Activated CD8-positive, alpha-beta memory T cell treated with anti-CD3 and anti-CD28 coated beads, Interleukin-2, amount 50 U/mL, for 4 hours (primary cell): ENCODE measurements at regions not wholly inside any gene's neighbourhood (a gene's known extent, or its start where the extent isn't known, plus 50 kb on each side); places are given as distances from the start of the nearest gene placed in this dataset.
"Not testable (repeated sequence)": the region's sequence is repeated elsewhere in the genome, so short reads cannot be mapped to it uniquely, and the experiment has no call there.

ENCODE experiments used
- DNase-seq: peaks from one replicate; pipeline ENCODE4 v3.0.0-alpha.2; 2020

GRCh38 chr7:94277236-94277635 lies 117.5 kb upstream of the COL1A2 start:
- no peak for DNase-seq

- no peak for DNase-seq
Measured at GRCh38 chr7:94280851-94281250, 113.8 kb upstream of the COL1A2 start.

DNA sequence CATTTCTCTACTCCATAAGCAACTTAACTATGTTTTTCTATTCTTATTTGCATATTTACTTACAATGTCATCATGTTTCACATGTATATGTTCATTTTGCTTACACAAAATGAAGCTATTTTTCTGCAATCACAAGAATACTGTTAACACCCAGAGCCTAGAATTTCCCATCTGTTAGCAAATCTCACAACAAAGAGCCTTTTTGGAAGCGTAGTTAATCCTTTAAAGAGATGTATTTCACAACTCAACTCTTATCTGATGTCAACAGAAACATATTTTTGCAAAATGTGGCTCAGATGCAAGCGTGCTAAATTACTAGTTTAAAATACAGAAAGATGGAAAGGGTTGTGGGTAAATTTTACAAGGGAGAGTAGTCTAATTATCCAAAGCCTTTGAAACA lies 110.6 kb upstream of the COL1A2 start:
- DNase-seq = no peak

DNA sequence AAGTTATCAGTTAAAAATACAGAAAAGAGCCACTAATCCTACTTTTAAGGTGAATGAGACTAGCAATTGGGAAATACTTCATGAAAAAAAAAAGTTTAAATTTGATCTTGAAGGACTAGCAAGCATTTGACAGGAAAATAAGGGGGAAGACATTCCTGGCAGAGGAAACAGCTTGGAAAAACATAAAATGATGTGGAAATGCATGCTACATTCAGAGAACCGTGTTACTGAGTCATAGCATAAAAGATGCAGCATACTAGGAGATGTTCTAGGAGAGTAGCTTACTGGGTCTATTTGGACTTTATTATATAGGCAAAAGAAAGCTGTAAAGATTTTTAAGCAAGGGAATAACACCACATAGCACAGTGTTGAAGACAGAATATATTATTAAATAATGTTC lies 108.6 kb upstream of the COL1A2 start:
- no peak for DNase-seq

DNA sequence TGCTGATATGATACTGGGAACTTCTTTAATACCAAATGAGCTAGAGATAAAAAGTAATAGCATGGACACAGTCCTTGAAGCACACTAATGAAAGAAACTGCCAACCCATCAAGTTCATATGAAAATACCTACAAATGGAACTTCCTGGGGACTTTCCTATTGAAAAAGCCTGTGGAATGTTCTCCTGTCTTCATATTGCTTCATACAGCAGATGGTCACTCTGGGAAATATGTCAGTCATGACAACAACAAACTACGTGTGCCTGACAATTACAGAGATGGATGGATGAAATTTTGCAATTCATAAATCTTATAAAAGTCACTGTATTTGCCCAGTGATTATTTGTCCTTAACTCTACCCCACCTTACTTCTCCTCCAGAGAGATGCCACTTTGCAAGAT lies 106.6 kb upstream of the COL1A2 start:
- DNase-seq = no peak

DNA sequence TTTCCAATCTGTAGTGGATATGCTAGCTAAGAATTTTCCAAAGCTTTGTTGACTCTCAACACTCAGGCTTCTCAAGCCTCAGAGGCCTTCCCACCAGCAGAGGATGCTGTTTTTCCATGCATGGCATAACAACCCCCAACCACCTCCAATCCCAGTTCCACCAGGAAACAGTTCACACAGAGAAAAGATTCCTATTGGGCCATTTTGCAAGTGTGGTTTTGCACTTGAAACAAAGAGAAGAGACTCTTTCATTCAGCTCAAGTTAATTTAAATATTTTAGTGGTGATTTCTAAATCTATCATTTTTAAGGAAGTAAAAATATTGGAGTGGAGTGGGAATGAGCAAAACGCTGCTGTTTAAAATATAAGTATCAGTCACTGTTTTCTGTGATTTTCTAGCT lies 105.6 kb upstream of the COL1A2 start:
- DNase-seq = no peak

GRCh38 chr7:94294471-94295131 lies 100.1 kb upstream of the COL1A2 start:
- DNase-seq = no peak

DNA sequence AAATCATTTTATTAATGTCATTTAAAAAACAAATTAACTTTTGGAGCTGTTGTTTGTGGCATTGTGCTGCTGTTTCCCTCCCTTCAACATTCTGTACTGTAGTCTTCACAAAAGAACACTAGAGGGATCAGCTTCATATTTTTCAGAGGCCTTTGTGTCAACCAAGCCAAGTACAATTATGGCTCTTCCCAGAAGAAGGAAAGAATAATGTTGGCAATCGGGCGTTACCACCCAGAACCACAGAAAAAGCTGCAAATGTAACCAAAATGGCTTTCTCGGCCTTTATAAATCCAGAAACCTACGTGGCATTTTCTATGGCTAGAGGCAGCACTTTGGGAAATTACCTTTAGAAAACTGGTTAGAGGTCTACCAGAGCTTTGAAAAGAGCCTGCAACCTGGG lies 98.8 kb upstream of the COL1A2 start:
- no peak for DNase-seq

DNA sequence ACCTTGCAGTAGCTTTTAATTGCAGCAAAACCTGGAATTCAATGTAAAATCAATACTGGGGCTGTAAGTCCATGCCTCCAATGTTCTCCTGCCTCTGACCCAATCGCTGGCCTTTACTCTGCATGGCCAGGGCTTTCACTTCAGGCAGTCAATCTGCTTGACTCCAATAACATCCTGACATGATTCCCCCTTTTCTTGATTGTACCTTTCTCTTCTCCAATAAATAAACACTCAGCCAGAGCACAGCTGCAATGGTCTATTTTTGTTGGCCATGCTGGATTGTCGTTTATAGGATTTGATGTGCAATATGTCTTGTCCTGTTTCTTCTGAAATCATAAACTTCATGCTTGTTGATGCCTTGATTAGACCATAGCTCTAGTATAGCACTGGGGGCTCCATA lies 97.8 kb upstream of the COL1A2 start:
- DNase-seq = no peak

GRCh38 chr7:94297397-94297838 lies 97.3 kb upstream of the COL1A2 start:
- DNase-seq = no peak

GRCh38 chr7:94298943-94299342 lies 95.8 kb upstream of the COL1A2 start:
- DNase-seq = no peak

- DNase-seq = no peak
Measured at GRCh38 chr7:94300176-94300835, 94.4 kb upstream of the COL1A2 start.

DNA sequence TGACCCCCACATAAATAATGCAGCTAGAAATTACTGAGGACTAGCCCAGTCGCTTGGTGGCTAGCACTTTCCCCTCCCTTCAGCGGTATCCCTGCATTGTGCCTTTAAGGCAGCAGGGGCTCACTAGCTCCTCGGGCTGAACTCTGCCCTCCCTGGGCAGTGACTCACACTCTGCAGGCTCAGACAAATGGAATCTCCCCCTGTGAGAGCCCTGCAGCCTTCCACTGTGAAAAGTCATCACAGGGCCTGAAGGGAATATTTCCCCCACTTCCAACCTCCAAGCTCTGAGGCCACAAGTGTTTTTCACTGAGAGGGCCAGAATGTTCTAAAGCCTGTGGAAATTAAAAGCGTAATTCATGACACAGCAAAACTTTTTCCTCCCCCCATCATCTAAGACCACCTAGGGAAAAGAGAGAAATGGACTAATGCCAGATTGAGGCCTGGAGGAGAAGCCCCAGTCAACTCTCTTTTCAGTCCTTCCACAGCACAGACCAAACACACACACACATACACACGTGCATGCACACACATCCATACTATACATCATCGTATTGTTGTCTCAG lies 93.6 kb upstream of the COL1A2 start:
- DNase-seq = no peak

DNA sequence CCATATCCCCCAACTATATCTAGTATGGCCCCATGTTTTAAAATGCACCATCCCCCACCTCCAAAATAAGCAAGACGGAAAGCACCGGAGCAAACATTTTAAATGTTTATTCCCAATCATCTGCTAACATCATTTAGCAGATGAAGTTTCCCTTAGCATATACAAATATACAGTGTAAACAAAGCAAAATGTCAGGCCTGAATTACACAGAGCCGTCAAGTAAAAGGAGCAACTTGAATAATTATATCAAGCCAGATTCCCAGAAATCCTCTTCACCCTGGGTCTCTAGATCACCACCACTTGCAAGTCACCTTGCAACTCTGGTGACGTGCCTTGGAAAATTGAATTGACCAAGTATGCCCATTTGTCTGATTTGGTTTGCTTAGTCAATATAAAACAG lies 91.6 kb upstream of the COL1A2 start:
- no peak for DNase-seq

DNA sequence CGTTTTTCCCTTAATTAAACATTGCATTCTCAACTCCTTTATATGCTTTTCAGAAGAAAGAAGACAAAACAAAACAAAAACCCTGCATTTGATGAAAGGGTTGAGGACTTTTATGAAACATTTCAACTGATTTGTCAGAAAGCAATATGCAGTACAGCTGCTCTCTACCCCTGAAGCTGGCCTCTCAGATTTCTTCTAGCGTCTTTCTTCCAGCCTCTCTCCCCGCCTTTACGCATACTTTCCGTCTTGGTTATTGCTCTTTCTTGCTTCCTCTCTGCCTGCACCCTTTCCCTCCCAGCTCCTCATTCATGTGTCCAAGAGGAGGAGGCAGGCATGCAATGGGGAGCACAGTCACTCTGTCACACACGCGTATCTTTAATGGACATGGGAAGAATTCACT lies 91.0 kb upstream of the COL1A2 start:
- DNase-seq = no peak

- no peak for DNase-seq
Measured at GRCh38 chr7:94304878-94305277, 89.8 kb upstream of the COL1A2 start.

DNA sequence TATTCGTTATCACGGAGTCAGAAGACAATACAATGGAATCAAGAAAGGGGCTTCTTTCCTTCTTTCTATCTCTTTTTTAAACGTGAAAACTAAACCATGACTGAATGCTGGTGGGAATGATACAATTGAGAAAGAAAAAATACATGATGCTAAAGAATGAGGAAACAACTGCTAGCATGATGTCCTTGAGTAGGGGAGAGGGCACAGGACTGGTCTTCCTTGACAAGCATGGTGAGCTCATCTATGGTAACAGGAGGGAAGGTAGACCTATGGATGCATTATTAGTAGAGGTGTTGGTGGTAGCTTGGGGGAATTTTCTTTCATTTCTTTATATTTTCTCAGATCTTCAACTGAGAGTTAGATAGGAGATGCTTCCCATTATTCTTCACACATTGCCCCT lies 88.9 kb upstream of the COL1A2 start:
- DNase-seq = no peak

- DNase-seq = no peak
Measured at GRCh38 chr7:94307399-94308048, 87.2 kb upstream of the COL1A2 start.

- no peak for DNase-seq
Measured at GRCh38 chr7:94311515-94311914, 83.2 kb upstream of the COL1A2 start.

- no peak for DNase-seq
Measured at GRCh38 chr7:94313926-94314325, 80.8 kb upstream of the COL1A2 start.

DNA sequence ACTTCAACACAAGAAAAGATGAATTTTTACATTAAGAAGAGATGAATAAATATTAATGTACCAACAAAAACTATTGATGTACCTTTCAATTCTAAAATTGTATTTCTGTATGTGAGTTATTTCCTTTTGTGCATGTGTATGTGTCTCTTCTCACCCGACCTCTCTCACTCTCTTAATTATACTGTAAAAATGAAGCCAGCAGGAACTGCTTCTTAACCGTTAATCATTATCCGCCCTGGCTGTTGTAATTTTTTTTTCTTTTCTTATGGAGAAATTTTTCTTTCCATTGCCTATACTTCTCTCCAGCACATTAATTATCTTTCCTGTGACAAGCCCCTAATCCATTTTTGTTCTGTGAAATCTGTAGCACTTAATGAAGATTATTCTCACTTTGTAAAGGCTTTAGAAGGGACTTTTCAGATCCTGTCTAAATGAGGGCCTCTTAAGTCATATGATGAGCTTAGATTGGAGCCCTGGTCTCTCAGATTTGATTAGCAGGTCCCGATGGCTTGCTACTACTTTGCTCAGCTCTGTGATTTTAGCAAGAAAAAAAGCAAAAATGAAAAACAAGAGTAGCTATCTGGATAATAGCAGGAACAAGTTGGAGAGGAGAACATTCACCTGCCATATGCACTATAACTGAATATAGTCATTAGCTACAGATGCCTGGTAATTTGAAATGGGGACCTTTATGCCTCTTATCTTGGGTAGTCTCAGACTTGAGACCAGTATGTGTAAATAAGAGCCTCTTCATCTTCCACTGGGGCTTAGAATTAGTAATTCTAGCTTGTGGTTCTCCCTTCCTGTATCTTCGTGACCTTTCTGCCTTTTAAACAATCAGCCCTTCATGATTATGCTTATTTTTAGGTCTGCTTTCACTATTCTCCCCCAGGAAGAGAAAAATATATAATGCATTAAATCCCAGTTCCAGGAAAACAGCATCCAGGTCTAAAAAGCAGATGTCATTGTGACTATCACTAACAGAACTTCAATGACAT lies 80.0 kb upstream of the COL1A2 start:
- no peak for DNase-seq

GRCh38 chr7:94321138-94321537 lies 73.6 kb upstream of the COL1A2 start:
- DNase-seq = not testable (repeated sequence)

- DNase-seq = no peak
Measured at GRCh38 chr7:94323844-94324243, 70.9 kb upstream of the COL1A2 start.
